SK-N-SH (cell line): ENCODE measurements at regions not wholly inside any gene's neighbourhood (a gene's known extent, or its start where the extent isn't known, plus 50 kb on each side); places are given as distances from the start of the nearest gene placed in this dataset.

Source experiments
- CHD2 ChIP-seq: fragments of 150-350 bp; IDR thresholded peaks from 2 replicates; pipeline ENCODE4 v1.6.1; 2018; ENCODE audit warnings: low read length; ENCODE audit not compliant: partially characterized antibody
- CTCF ChIP-seq: fragments of 200-600 bp; sonication (generic); IDR thresholded peaks from 2 replicates; pipeline ENCODE4 v1.6.1; 2017; ENCODE audit warnings: antibody characterized with exemption, mild to moderate bottlenecking, moderate library complexity
- ELF1 ChIP-seq: IDR thresholded peaks from 2 replicates; pipeline ENCODE4 v1.4.0; 2012
- EP300 ChIP-seq, 2 experiments: IDR thresholded peaks; 2 replicates each; pipeline versions ENCODE4 v1.4.0 to v1.6.1; 2012; ENCODE audit warnings: borderline replicate concordance in 1 of 2, low read depth in 1 of 2, low read length in 1 of 2
- EZH2phosphoT487 ChIP-seq: fragments of 200-600 bp; sonication (generic); IDR thresholded peaks from 2 replicates; pipeline ENCODE4 v1.6.1; 2017; ENCODE audit warnings: low read depth, mixed run types, mild to moderate bottlenecking, antibody characterized with exemption, moderate library complexity, borderline replicate concordance
- FOXJ3 ChIP-seq: sonication (generic); formaldehyde crosslinking; IDR thresholded peaks from 2 replicates; pipeline ENCODE4 v1.5.1; 2020; ENCODE audit warnings: mild to moderate bottlenecking, missing genetic modification reagents
- POLR2AphosphoS5 ChIP-seq: IDR thresholded peaks from 2 replicates; pipeline ENCODE4 v1.6.1; 2012; ENCODE audit warnings: low read depth, low read length
- RAD21 ChIP-seq: IDR thresholded peaks from 2 replicates; pipeline ENCODE4 v1.6.1; 2012; ENCODE audit warnings: mild to moderate bottlenecking, low read length
- REST ChIP-seq: IDR thresholded peaks from 2 replicates; pipeline ENCODE4 v1.6.1; 2012; ENCODE audit warnings: mild to moderate bottlenecking, low read depth, low read length, moderate library complexity
- TAF1 ChIP-seq: IDR thresholded peaks from 2 replicates; pipeline ENCODE4 v1.6.1; 2012; ENCODE audit warnings: low read depth, mild to moderate bottlenecking, low read length, moderate library complexity, borderline replicate concordance
- YY1 ChIP-seq: IDR thresholded peaks from 2 replicates; pipeline ENCODE4 v1.4.0; 2012; ENCODE audit warnings: low read depth, mild to moderate bottlenecking
- TF ChIP-seq, protein P1 (sequence below): IDR thresholded peaks from 2 replicates; pipeline ENCODE4 v1.4.0; 2012; ENCODE audit warnings: low read depth
- TF ChIP-seq, protein P2 (sequence below): IDR thresholded peaks from 2 replicates; pipeline ENCODE4 v1.4.0; 2012; ENCODE audit warnings: low read depth, borderline replicate concordance

DNA sequence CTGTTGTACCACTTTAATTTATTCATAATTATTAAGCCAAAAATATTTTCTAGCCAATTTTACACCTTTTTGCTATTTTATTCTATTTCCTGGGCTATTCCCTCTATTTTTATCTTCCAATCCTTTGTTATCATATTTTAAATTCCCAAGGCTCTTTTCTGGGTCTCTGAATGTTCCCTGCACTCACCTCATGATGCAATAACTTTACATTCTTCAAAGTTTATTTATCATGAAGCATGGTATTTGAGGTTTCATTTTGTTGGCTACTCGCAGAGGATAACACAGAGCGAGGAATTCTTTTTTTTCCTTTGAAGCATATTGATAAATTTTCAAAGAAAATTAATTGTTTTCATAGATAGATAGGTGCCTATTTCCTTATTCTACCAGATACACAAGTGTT, 489.8 kb upstream of the TMPRSS15 start:
- TF ChIP-seq CTCF (no peak), EZH2phosphoT487 (no peak), REST (no peak), EP300 (IDR thresholded peaks at IDR 0.05; ENCODE audit: borderline replicate concordance in 1 of 2, low read depth in 1 of 2, low read length in 1 of 2) (no peak), CHD2 (no peak), ELF1 (no peak), FOXJ3 (CRISPR knock-in tag) (no peak), RAD21 (no peak), YY1 (no peak), TAF1 (no peak), POLR2AphosphoS5 (no peak)
- TF ChIP-seq, protein P1, sequence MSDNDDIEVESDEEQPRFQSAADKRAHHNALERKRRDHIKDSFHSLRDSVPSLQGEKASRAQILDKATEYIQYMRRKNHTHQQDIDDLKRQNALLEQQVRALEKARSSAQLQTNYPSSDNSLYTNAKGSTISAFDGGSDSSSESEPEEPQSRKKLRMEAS: no peak
- TF ChIP-seq, protein P2, sequence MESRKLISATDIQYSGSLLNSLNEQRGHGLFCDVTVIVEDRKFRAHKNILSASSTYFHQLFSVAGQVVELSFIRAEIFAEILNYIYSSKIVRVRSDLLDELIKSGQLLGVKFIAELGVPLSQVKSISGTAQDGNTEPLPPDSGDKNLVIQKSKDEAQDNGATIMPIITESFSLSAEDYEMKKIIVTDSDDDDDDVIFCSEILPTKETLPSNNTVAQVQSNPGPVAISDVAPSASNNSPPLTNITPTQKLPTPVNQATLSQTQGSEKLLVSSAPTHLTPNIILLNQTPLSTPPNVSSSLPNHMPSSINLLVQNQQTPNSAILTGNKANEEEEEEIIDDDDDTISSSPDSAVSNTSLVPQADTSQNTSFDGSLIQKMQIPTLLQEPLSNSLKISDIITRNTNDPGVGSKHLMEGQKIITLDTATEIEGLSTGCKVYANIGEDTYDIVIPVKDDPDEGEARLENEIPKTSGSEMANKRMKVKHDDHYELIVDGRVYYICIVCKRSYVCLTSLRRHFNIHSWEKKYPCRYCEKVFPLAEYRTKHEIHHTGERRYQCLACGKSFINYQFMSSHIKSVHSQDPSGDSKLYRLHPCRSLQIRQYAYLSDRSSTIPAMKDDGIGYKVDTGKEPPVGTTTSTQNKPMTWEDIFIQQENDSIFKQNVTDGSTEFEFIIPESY: no peak
